Astrocyte of the spinal cord (primary cell): ENCODE measurements at regions not wholly inside any gene's neighbourhood (a gene's known extent, or its start where the extent isn't known, plus 50 kb on each side); places are given as distances from the start of the nearest gene placed in this dataset.
"Not testable (repeated sequence)": the region's sequence is repeated elsewhere in the genome, so short reads cannot be mapped to it uniquely, and the experiment has no call there.

Experiments used
- DNase-seq: peaks from one replicate; pipeline ENCODE4 v3.0.0; 2011; ENCODE audit warnings: low read depth, low spot score
- H3K4me3 ChIP-seq: 2 replicates; pipeline ENCODE4 v1.5.1; 2011; ENCODE audit warnings: low read depth, mild to moderate bottlenecking, low read length, moderate library complexity
- in situ Hi-C: cut with HindIII; loops from 2 replicates; pipeline ENCODE4 v1.10.0; 2017; ENCODE audit warnings: low sequenced_read_pairs
- TF ChIP-seq, protein P1 (sequence below): IDR thresholded peaks from 2 replicates; pipeline ENCODE4 v1.5.1; 2012; ENCODE audit warnings: low read depth, mild to moderate bottlenecking, low read length, inconsistent platforms

DNA sequence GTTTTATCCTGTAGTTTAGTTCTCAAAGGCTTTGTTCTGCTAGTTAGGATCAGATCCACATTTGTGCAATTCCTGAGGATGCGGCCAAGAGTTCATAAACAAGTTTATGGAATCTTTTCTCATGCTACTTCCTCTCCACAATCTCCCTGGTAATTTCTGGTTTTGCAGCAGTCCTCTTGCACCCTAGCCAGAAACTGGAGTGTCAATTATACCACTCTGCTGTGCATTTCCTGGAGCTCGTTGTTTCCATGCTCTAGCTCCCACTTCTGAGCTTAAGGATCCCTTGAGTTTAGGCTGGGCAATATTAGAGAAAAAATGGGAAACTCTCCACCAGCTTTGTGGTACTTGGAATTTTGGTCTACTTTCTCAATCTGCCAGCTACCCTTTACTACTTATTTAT is 474.7 kb downstream of the DIRAS2 start:
- H3K4me3 ChIP-seq = no peak overlapping the region
- no peak for DNase-seq
- in situ Hi-C loops = no loop called here
- TF ChIP-seq, protein P1, sequence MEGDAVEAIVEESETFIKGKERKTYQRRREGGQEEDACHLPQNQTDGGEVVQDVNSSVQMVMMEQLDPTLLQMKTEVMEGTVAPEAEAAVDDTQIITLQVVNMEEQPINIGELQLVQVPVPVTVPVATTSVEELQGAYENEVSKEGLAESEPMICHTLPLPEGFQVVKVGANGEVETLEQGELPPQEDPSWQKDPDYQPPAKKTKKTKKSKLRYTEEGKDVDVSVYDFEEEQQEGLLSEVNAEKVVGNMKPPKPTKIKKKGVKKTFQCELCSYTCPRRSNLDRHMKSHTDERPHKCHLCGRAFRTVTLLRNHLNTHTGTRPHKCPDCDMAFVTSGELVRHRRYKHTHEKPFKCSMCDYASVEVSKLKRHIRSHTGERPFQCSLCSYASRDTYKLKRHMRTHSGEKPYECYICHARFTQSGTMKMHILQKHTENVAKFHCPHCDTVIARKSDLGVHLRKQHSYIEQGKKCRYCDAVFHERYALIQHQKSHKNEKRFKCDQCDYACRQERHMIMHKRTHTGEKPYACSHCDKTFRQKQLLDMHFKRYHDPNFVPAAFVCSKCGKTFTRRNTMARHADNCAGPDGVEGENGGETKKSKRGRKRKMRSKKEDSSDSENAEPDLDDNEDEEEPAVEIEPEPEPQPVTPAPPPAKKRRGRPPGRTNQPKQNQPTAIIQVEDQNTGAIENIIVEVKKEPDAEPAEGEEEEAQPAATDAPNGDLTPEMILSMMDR = no peak

DNA sequence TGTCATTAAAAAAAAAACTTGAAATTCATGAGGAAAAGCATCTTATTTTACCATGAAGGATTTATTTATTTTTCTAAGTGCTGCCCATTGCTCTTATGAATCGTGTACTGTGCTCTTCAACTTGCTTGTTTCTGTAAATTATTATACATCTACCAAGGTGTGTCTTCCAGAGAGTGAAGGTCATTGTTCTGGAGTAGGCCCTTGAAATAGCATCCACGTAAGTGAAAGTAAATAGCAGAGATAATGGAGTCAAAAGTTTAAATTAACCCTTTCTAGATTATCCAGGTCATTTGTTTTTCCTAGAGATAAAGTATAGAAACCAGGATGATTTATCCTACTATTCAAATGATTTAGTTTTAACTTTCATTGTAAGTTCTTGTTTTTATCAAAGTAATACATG is 473.1 kb downstream of the DIRAS2 start:
- DNase-seq = no peak
- in situ Hi-C loops = no loop called here
- no peak overlapping the region for H3K4me3 ChIP-seq
- TF ChIP-seq, protein P1 = no peak

DNA sequence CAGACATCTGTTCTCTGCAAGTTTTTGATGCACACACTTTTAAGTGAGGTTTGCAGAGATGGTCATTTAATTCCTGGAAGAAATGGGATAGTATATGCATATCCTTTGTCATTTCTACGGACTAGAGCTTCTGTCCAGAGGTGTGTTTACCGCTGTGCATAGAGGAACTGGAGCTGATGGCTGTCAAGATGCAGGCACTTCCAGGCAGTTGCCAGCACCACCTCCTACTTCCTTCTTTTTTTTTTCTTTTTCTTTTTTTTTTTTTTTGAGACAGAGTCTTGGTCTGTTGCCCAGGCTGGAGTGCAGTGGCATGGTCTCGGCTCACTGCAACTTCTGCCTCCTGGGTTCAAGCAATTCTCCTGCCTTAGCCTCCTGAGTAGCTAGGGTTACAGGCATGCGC is 468.7 kb downstream of the DIRAS2 start:
- in situ Hi-C loops, H3K4me3 ChIP-seq, DNase-seq: not testable (repeated sequence)

DNA sequence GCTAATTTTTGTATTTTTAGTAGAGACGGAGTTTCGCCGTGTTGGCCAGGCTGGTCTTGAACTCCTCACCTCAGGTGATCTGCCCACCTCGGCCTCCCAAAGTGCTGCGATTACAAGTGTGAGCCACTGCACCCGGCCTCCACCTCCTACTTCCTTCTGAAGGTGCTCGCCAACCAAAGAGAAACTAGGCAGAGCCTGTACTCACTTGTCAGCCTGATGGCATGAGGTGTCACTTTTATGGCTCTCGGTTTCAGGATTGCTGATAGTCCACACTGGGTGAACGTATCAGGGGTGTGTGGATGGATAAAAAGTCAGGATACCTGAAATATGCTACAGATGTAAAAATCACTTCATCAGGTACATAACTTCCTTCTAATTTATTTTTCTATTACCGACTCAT is 468.3 kb downstream of the DIRAS2 start:
- in situ Hi-C loops, H3K4me3 ChIP-seq, DNase-seq: not testable (repeated sequence)

DNA sequence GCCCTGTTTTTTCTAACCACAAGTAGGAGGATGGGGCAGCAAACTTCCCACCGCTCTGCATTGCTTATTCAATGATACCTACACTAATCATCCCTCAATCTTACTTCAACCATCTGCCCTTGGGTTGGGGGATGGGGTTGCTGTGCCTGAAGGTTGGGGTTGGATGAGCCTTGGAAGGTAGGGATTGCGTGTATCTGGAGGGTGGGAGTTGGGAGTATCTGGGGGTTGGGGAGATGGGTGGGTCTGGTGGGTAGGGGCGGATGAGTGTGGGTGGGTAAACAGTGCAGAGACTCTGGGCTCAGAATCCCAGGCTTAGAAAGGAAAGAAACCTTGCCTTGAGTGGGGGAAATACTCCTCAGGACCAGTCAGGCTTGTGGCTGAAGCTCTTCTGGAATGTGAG is 467.4 kb downstream of the DIRAS2 start:
- TF ChIP-seq, protein P1 = no peak
- in situ Hi-C loops = no loop called here
- no peak overlapping the region for H3K4me3 ChIP-seq
- no peak for DNase-seq

DNA sequence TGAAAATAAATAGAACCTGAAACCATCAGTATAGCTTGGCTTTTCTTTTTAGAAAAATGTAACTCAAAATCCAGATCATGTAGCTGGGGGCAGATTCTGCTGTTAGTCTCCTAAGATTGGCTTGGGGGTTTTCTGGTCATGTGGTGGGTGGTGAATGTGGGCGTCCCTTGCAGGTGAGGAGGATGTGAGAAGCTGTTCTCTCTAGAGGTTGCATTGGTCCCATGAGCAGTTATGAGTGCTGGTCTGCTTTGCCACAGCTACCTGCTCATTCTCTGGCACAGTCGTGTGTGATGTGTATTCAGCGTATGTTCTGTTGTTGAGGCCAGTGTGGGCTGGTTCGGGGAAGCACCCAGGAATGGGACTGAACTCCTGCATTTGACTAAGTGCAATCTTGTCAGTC is 466.8 kb downstream of the DIRAS2 start:
- H3K4me3 ChIP-seq = no peak overlapping the region
- no peak for DNase-seq
- TF ChIP-seq, protein P1 = no peak
- in situ Hi-C loops = no loop called here

DNA sequence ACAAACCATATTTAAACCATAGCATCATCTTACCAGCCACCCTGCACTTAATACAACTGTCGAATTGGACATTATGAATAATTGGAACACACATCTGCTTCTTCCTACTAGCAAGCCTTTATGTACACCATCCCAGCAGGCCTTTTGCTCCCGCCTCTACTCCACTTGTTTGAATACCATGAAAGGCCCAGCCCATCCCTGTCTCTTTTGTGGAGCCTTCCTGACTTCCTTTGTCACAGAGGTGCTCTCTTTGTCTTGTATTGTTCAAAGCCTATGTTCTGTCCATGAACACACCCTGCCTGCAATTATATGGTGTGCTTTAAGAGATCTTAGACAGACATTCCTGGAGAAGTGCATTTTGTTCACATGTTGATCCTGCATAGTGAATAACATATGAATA is 465.7 kb downstream of the DIRAS2 start:
- TF ChIP-seq, protein P1 = no peak
- no peak overlapping the region for H3K4me3 ChIP-seq
- no peak for DNase-seq
- in situ Hi-C loops = no loop called here

DNA sequence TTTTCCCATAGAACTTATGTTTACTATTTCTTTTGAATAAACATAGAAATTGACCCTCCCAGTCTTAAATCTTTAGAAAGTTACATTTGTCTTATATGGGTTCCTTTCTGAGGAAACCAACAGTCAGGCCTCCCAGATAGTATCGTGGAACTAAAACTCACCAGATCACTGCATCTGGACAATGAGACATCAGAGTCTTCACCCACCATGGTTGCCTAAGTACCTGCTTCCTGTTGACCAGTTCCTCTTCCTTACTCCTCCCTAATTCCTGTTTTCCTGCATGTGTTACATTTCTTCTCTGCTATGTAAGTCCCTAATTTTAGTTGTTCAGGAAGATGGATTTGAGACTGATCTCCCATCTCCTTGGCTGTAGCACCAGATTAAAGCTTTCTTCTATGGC is 462.2 kb downstream of the DIRAS2 start:
- DNase-seq = no peak
- in situ Hi-C loops = no loop called here

More for the DNA sequence above, 462.2 kb downstream of the DIRAS2 start:
- TF ChIP-seq, protein P1 = no peak
- no peak overlapping the region for H3K4me3 ChIP-seq
